ENCODE measurements at regions not wholly inside any gene's neighbourhood (a gene's known extent, or its start where the extent isn't known, plus 50 kb on each side); places are given as distances from the start of the nearest gene placed in this dataset.

DNA sequence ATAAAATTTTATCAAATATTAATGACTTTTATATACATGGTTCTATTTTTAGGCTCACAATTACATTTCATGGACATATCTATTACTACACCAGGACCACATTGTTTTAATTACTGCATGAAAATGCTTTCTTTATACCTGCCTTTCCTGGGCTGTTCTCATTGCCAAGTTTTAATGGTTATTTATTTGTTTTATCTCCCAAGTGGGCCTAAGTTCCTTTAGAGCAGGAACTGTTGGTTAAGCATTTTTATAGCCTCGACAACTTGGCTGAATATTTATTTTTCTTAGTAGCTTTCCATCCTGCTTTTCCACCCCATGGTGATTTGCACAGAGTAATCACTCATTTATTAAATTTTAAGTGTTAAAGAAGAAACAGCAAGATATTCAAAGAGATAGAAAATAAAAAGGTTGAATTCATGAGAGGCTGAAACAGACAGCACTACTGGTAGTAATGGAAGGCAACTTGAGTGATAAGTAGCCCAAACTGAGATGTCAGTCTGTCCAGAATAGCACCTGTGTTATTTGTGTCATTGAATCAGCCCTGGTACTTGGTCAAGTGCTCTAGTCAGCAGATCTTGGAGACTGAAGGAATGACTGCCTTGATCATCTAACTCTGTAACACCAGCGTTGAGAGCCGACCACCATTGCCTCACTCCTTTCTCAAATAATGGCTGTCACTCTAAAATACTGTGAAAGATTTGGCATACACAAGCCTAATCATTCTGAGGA lies 119.1 kb upstream of the EGLN3 start:
- TF ChIP-seq POLR2A (IDR thresholded peaks at IDR 0.05; ENCODE audit: low read depth, low read length): no peak
- TF ChIP-seq POLR2AphosphoS5 (IDR thresholded peaks at IDR 0.05; ENCODE audit: low read depth, low read length): no peak
- no peak for TF ChIP-seq TAF1 (IDR thresholded peaks at IDR 0.05; ENCODE audit: borderline replicate concordance, low read depth, low read length)

Data from GM12892 (cell line).